ENCODE measurements at regions not wholly inside any gene's neighbourhood (a gene's known extent, or its start where the extent isn't known, plus 50 kb on each side); places are given as distances from the start of the nearest gene placed in this dataset.
"Not testable (repeated sequence)": the region's sequence is repeated elsewhere in the genome, so short reads cannot be mapped to it uniquely, and the experiment has no call there.

- no peak for DNase-seq (ENCODE audit: low read depth)
These were observed 186.8 kb downstream of the FRK start for GRCh38 chr6:115873901-115874300.

DNA sequence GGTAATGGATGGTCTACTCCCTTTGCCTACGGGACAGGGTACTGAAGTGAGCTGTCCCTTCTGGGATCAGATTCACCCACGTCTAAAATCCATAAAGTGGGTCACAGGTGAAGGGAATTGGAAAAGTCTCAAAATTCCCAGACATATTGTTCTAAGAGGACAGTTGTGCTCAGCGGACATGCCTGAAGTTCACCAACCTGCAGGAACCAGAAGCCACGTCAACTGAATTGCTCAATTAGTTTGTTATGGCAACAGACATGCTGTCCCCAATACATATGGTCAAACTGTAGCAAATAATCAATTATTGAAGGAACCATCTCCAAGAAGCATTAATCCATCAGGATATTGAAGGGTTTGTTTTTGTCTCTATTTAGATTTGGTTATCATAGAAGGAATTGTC lies 190.2 kb downstream of the FRK start:
- no peak for DNase-seq (ENCODE audit: low read depth)

DNA sequence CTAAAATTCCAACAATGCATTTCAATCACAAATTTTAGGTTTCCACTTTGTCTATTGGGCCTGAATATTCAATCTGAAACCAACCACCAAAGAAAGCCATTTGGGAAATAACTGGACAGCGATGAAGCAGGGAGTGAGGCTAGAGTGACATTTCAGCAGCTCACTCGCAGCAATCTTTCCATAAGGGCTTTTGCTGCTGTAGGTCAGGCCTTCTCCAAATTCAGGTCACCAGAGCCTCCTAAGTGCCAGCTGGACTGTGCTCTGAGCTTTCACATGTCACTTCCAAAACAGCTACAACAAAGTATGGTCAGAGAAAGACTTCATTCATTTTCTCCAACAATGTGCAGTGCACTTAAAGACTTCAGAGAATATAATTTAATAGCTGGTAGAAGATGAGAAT lies 194.8 kb downstream of the FRK start:
- DNase-seq (ENCODE audit: low read depth): no peak

GRCh38 chr6:115863211-115863610 lies 197.5 kb downstream of the FRK start:
- no peak for DNase-seq (ENCODE audit: low read depth)

- DNase-seq (ENCODE audit: low read depth): not testable (repeated sequence)
These were observed 199.0 kb downstream of the FRK start for GRCh38 chr6:115861658-115862057.

DNA sequence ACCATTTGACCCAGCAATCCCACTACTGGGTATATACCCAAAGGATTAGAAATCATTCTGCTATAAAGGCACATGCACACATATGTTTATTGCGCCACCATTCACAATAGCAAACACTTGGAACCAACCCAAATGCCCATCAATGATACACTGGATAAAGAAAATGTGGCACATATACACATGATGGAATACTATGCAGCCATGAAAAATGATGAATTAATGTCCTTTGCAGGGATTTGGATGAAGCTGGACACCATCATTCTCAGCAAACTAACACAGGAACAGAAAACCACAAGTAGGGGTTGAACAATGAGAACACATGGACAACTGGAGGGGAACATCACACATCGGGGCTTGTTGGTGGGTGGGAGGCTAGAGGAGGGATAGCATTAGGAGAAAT lies 201.1 kb downstream of the FRK start:
- not testable (repeated sequence) for DNase-seq (ENCODE audit: low read depth)

- DNase-seq (ENCODE audit: low read depth): no peak
These were observed 205.6 kb downstream of the FRK start for GRCh38 chr6:115854866-115855665.

GRCh38 chr6:115847671-115848070 lies 213.0 kb downstream of the FRK start:
- DNase-seq (ENCODE audit: low read depth): no peak

DNA sequence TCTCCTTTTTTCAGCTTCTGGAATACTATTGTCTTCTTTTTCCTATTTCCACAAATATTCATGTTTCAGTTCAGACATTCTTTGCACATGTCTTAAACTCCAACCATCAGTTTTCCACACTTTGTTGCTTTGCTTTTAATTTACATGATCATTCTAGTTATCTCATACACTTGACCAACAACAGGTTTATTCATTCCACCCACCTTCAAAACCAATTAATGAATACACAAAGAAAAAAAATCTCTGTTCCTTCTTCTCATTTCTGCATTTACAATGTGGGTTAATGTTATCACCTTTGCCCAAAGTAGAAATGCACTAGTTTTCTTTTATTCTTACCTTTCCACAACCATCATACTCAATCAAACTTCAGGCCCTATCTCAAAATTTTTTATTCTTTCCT lies 216.7 kb downstream of the FRK start:
- DNase-seq (ENCODE audit: low read depth): no peak

DNA sequence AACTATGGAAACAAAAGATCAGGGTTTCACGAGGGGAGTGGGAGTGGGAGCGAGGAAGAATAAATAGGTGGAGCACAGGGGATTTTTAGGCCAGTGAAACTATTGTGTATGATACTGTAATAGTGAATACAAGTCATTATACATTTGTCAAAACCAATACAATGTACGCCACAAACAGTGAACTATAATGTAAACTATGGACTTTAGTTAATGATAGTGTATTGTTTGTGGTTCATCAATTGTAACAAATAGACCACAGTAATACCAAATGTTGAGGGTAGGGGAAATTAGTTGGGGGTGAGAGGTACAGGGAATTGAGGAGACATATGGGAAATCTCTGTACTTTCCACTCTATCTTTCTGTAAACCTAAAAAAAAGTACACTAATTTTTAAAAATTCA lies 218.4 kb downstream of the FRK start:
- DNase-seq (ENCODE audit: low read depth): no peak

- DNase-seq (ENCODE audit: low read depth): no peak
These were observed 221.0 kb downstream of the FRK start for GRCh38 chr6:115839583-115840181.

DNA sequence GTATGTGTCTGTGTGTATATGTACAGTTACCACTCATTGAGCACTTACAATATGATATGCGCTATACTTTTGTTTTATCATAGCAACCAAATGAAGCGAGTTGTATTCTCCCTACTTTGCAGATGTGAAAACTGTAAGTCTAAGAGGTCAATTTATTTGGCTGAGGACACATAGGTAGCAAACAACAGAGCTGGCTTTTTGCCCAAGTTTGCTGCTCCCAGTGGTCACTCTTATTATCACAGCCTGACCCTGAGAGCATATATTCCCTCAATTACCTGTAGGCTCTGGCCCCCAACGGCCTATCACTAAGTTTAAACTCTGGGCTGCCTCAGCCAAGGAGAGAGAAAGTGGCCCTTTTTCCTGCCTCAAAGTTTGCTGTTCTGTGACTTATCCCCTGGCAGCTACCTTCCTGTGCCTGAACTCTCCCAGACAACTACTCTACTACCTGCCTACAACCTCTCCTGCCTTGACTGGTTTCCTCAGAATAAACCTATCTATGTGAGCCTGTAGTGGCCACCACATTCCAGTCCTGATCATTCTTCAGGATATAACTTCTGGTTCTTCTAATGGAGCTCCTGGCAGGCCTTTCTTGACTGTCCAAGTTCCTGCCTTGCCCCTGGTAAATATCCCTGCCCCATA lies 221.8 kb downstream of the FRK start:
- no peak for DNase-seq (ENCODE audit: low read depth)

DNA sequence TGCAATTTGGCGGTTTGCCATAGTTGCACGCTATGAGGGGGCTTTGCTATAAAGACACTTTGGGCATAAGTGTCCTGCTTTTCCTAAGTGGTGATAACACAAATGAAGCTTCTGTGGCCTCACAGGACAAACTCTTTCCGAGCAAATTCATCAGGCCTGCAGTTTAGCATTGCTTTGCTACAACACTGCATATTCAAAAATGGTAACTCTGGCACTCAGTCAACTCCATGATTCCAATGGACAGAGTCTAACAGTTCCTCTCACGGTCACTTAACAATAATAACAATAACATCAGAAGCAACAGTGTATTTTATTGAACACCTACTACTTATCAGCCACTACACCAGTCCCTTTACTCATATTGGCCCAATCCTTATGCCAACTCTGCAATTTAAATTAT lies 222.5 kb downstream of the FRK start:
- DNase-seq (ENCODE audit: low read depth): no peak

- DNase-seq (ENCODE audit: low read depth): not testable (repeated sequence)
These were observed 224.3 kb downstream of the FRK start for GRCh38 chr6:115836374-115836773.

- no peak for DNase-seq (ENCODE audit: low read depth)
These were observed 225.4 kb downstream of the FRK start for GRCh38 chr6:115835314-115835713.

GRCh38 chr6:115834542-115834941 lies 226.1 kb downstream of the FRK start:
- DNase-seq (ENCODE audit: low read depth): not testable (repeated sequence)

- DNase-seq (ENCODE audit: low read depth): no peak
These were observed 227.9 kb downstream of the FRK start for GRCh38 chr6:115832786-115833185.

GRCh38 chr6:115832186-115832585 lies 228.5 kb downstream of the FRK start:
- no peak for DNase-seq (ENCODE audit: low read depth)

DNA sequence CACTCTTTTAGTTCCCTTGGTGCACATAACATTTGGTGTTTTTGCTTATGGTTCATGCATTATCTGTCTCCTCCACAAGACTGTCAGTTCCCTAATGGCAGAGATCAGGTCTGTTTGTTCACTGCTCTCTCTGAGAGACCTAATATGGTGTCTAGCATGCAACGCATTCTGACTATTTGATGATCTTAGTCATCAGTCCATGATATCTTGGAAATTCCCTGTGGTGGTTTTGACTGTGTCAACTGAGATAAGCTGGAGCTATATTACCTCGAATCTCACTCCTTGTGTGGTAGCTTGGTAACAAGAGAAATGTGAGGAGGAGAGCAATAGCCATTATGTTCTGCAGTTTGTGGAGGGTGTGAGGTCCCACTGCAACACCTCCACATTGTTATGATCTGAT lies 229.8 kb downstream of the FRK start:
- no peak for DNase-seq (ENCODE audit: low read depth)

DNA sequence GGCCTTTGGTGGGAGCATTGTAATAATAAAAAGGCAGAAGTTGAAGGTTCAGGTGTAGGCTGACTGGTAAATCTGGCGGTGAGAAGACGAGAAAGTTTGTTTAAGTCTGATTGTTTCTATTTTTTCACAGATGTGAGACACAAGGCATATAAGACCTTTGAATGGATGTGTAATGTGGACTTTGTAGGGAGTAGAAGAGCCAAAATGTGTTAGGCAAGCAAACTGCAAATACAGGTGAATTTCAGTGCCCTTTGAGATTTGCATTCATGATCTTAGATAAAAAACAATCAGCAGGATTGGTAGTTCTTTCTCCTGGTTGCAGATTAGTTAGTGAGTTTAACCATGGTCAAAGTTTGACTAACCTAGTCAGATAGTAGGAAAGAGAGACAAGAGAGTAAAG lies 238.9 kb downstream of the FRK start:
- no peak for DNase-seq (ENCODE audit: low read depth)

GRCh38 chr6:115819506-115819905 lies 241.2 kb downstream of the FRK start:
- DNase-seq (ENCODE audit: low read depth): no peak

GRCh38 chr6:115817161-115817560 lies 243.5 kb downstream of the FRK start:
- DNase-seq (ENCODE audit: low read depth): no peak

- no peak for DNase-seq (ENCODE audit: low read depth)
These were observed 245.8 kb downstream of the FRK start for GRCh38 chr6:115814907-115815306.

All from GM04503 (cell line).